ENCODE measurements at regions not wholly inside any gene's neighbourhood (a gene's known extent, or its start where the extent isn't known, plus 50 kb on each side); places are given as distances from the start of the nearest gene placed in this dataset.
A peak's percentile ranks its signal among the peaks of the same experiment; 100 is the strongest.

DNA sequence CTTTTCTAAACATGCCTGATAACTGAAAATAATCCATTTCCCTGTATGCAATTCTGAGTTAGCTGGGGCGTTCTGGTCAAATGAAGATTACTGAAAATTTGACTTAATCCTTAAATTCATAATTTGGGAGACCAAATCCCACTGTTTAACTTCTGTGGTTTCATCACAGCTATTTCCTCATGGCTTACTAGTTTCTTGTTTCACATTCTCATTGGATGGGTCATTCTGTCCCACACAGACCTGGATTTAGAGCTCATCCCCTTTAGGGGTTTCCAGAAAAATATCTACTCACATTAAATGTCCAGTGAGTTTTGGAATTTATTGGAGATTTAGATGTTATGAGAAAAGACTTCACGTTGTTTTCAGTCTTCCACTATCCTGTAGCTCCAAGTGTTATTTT, 709.3 kb upstream of the KLHL1 start:
- DNase-seq = peak; percentile 5
- peaks cover 8% of the 10 kb centered on the region for H3K4me1 ChIP-seq (ENCODE audit: insufficient read depth, low read length)
- H2AFZ ChIP-seq (ENCODE audit: low read length) = no peak overlapping the region
- no peaks in the 10 kb centered on the region for H3K79me2 ChIP-seq (ENCODE audit: low read length)
- H3K9ac ChIP-seq (ENCODE audit: low read length) = no peak overlapping the region
- H3F3A ChIP-seq (ENCODE audit: low read length, unreplicated experiment) = no peaks in the 10 kb centered on the region
- H3K27ac ChIP-seq (ENCODE audit: low read length) = no peak overlapping the region; the same call in 1 of the 2 replicates
- no peak for TF ChIP-seq EZH2phosphoT487 (IDR thresholded peaks at IDR 0.05; ENCODE audit: borderline replicate concordance, low read length)
- TF ChIP-seq, protein P1, sequence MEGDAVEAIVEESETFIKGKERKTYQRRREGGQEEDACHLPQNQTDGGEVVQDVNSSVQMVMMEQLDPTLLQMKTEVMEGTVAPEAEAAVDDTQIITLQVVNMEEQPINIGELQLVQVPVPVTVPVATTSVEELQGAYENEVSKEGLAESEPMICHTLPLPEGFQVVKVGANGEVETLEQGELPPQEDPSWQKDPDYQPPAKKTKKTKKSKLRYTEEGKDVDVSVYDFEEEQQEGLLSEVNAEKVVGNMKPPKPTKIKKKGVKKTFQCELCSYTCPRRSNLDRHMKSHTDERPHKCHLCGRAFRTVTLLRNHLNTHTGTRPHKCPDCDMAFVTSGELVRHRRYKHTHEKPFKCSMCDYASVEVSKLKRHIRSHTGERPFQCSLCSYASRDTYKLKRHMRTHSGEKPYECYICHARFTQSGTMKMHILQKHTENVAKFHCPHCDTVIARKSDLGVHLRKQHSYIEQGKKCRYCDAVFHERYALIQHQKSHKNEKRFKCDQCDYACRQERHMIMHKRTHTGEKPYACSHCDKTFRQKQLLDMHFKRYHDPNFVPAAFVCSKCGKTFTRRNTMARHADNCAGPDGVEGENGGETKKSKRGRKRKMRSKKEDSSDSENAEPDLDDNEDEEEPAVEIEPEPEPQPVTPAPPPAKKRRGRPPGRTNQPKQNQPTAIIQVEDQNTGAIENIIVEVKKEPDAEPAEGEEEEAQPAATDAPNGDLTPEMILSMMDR (conservative IDR thresholded peaks at IDR 0.05; ENCODE audit: low read depth, low read length) = no peak
- no peak overlapping the region for H3K4me2 ChIP-seq (ENCODE audit: low read length)
- no peaks in the 10 kb centered on the region for H3K36me3 ChIP-seq (ENCODE audit: low read depth, low read length)
- H3K27me3 ChIP-seq (ENCODE audit: low read length) = no peaks in the 10 kb centered on the region
- no peak overlapping the region for H3K4me3 ChIP-seq (ENCODE audit: low read length)
- intact Hi-C loops (cut with micrococcal nuclease) = no loop called here
- H4K20me1 ChIP-seq (ENCODE audit: low read length) = no peaks in the 10 kb centered on the region
- ChIA-PET POLR2A (ENCODE audit: unreplicated experiment) (interaction anchor here (0.5 kb wide), 1 partner anchor 192 kb away, joined by 5 read pairs; no protein-coding TSS in a partner anchor), CTCF (interaction anchor here (0.6 kb wide), 1 partner anchor 151 kb away, joined by 3 read pairs; no protein-coding TSS in a partner anchor)
- ATAC-seq = no peak
- no peaks in the 10 kb centered on the region for H3K9me3 ChIP-seq (ENCODE audit: low read length)
- no TSS peak for BruUV-seq (replicated peaks)
- H3K9me2 ChIP-seq (replicated peaks; ENCODE audit: low read length) = no peaks in the 10 kb centered on the region

DNA sequence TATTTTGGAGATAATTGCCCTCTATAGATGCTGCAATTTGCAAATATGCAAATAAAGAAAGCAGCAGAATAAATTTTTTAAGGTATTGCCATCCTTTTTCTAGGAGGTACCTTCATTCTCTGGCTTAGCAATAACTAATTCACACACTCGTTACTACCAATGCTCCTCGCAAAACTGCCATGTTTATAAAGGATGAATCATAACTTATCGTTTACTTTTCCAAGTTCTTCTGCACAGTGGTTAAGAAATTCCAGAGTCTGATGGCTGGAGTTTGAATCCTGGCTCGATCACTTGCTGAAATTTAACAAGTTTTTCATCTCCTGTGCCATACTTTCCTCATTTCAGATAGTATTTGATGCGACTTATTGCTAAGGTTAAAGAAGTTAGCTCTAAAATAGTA, 708.6 kb upstream of the KLHL1 start:
- intact Hi-C loops (cut with micrococcal nuclease) = no loop called here
- CTCF ChIA-PET = no interaction called here

DNA sequence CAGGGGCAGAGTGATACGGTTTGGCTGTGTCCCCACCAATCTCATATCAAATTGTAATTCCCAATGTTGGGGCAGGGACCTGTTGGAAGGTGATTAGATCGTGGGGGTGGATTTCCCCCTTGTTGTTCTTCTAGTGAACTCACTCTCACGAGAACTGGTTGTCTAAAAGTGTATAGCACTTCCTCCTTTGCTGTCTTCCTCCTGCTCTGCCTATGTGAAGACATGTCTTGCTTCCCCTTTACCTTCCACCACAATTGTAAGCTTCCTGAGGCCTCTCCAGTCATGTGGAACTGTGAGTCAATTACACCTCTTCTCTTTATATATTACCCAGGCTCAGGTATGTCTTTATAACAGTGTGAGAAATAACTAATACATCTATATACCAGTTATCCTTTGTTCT, 706.4 kb upstream of the KLHL1 start:
- Histone ChIP-seq H2AFZ (ENCODE audit: low read length) (no peak overlapping the region), H4K20me1 (ENCODE audit: low read length) (no peaks in the 10 kb centered on the region), H3K9me2 (replicated peaks; ENCODE audit: low read length) (no peaks in the 10 kb centered on the region), H3K27me3 (ENCODE audit: low read length) (no peaks in the 10 kb centered on the region), H3K4me1 (ENCODE audit: insufficient read depth, low read length) (peaks cover 14% of the 10 kb centered on the region), H3F3A (ENCODE audit: low read length, unreplicated experiment) (no peaks in the 10 kb centered on the region), H3K9ac (ENCODE audit: low read length) (no peak overlapping the region), H3K4me3 (ENCODE audit: low read length) (no peak overlapping the region), H3K4me2 (ENCODE audit: low read length) (no peak overlapping the region), H3K36me3 (ENCODE audit: low read depth, low read length) (no peaks in the 10 kb centered on the region), H3K27ac (ENCODE audit: low read length) (no peak overlapping the region), H3K9me3 (ENCODE audit: low read length) (no peaks in the 10 kb centered on the region), H3K79me2 (ENCODE audit: low read length) (no peaks in the 10 kb centered on the region)
- BruUV-seq (replicated peaks) = no TSS peak
- DNase-seq = no peak
- ChIA-PET CTCF (no interaction called here), POLR2A (ENCODE audit: unreplicated experiment) (no interaction called here)
- TF ChIP-seq EZH2 (IDR thresholded peaks at IDR 0.05; ENCODE audit: low read length, unreplicated experiment) (no peak), EZH2phosphoT487 (IDR thresholded peaks at IDR 0.05; ENCODE audit: borderline replicate concordance, low read length) (no peak)
- TF ChIP-seq, protein P1 (conservative IDR thresholded peaks at IDR 0.05; ENCODE audit: low read depth, low read length) = no peak
- ATAC-seq = no peak
- intact Hi-C loops (cut with micrococcal nuclease) = no loop called here

More for the DNA sequence above, 708.6 kb upstream of the KLHL1 start:
- Histone ChIP-seq H3K9me2 (replicated peaks; ENCODE audit: low read length) (no peaks in the 10 kb centered on the region), H3K4me1 (ENCODE audit: insufficient read depth, low read length) (peaks cover 13% of the 10 kb centered on the region), H3K4me2 (ENCODE audit: low read length) (no peak overlapping the region), H3F3A (ENCODE audit: low read length, unreplicated experiment) (no peaks in the 10 kb centered on the region), H4K20me1 (ENCODE audit: low read length) (no peaks in the 10 kb centered on the region), H3K9me3 (ENCODE audit: low read length) (no peaks in the 10 kb centered on the region), H3K27me3 (ENCODE audit: low read length) (no peaks in the 10 kb centered on the region), H3K36me3 (ENCODE audit: low read depth, low read length) (no peaks in the 10 kb centered on the region), H3K4me3 (ENCODE audit: low read length) (no peak overlapping the region), H3K9ac (ENCODE audit: low read length) (no peak overlapping the region), H3K79me2 (ENCODE audit: low read length) (no peaks in the 10 kb centered on the region), H2AFZ (ENCODE audit: low read length) (0 out of 2 replicates have a peak overlapping the region, but pooled peaks have one; percentile 32), H3K27ac (ENCODE audit: low read length) (peak overlapping the region; percentile 44)
- peak; percentile 82 for ATAC-seq
- TF ChIP-seq, protein P1 (conservative IDR thresholded peaks at IDR 0.05; ENCODE audit: low read depth, low read length) = no peak
- TF ChIP-seq EZH2 (IDR thresholded peaks at IDR 0.05; ENCODE audit: low read length, unreplicated experiment) (no peak), EZH2phosphoT487 (IDR thresholded peaks at IDR 0.05; ENCODE audit: borderline replicate concordance, low read length) (no peak)
- no TSS peak for BruUV-seq (replicated peaks)
- POLR2A ChIA-PET (ENCODE audit: unreplicated experiment) = interaction anchor here (0.5 kb wide), 1 partner anchor 192 kb away, joined by 5 read pairs; no protein-coding TSS in a partner anchor
- DNase-seq = peak; percentile 41
